ENCODE measurements at regions not wholly inside any gene's neighbourhood (a gene's known extent, or its start where the extent isn't known, plus 50 kb on each side); places are given as distances from the start of the nearest gene placed in this dataset.

DNA sequence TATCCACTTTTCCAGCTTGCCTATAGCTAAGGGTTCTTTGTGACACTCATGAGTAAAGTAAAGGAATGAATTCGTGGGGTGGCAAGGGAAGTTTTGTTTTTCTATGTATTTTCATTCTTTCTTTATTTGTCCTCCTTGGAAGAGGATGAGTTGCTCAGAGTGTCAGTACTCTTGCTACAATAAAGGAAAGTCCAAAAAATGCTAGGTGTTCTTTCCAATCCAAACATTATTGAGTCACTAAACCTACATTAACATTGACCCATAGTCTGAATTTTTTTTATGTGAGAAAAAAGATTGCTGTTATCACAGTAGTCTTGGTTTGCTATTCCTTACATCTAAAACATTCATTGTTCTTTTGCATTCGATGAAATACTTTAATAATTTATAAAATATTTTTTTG is 959.9 kb upstream of the ADGRL4 start:
- H3K4me1 Mint-ChIP-seq = no peaks in the 10 kb centered on the region
- DNase-seq (no peak), ATAC-seq (no peak)
- CTCF ChIA-PET = no interaction called here
- no peaks in the 10 kb centered on the region for H3K36me3 Mint-ChIP-seq
- no peak overlapping the region for H3K27ac Mint-ChIP-seq
- H3K27me3 Mint-ChIP-seq = no peaks in the 10 kb centered on the region
- peaks cover 7% of the 10 kb centered on the region for H3K9me3 Mint-ChIP-seq (ENCODE audit: low read depth)
- H3K4me3 Mint-ChIP-seq = no peak overlapping the region

DNA sequence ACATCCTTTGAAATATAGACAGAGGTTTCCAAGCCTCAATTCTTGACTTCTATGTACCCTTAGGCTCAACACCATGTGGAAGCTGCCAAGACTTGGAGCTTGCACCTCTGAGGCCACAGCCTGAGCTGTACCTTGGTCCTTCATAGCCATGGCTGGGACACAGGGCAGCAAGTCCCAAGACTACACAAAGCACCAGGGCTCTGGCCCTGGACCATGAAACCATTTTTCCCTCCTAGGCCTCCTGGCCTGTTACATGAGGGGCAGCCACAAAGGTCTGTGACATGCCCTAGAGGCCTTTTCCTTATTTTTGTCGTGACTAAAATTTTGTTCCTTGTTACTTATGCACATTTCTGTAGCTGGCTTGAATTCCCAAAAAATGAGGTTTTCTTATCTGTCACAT is 953.1 kb upstream of the ADGRL4 start:
- no peaks in the 10 kb centered on the region for H3K4me1 Mint-ChIP-seq

DNA sequence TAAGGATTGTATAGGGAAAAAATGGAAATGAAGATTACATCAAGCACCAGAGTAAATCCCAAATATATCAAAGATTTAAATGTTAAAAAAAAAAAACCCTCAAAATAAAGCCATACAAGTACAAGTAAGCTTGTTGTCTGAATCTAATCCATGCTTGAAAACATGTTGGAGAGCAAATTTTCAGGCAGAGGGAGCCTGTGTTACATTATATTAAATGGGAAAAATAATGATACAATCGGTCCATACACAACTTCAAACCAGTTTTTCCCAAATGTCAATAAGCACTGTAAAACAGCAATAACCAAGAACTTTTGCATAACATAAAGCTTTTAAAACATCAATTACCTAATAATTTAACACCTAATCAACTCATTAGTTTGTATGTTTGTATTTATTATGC is 949.4 kb upstream of the ADGRL4 start:
- no peak for ATAC-seq
- CTCF ChIA-PET = no interaction called here
- H3K27me3 Mint-ChIP-seq = no peaks in the 10 kb centered on the region

More for the DNA sequence above, 953.1 kb upstream of the ADGRL4 start:
- Mint-ChIP-seq H3K36me3 (no peaks in the 10 kb centered on the region), H3K4me3 (no peak overlapping the region), H3K9me3 (ENCODE audit: low read depth) (peaks cover 10% of the 10 kb centered on the region), H3K27me3 (no peaks in the 10 kb centered on the region), H3K27ac (no peak overlapping the region)
- DNase-seq = no peak
- ATAC-seq = no peak
- CTCF ChIA-PET = no interaction called here

DNA sequence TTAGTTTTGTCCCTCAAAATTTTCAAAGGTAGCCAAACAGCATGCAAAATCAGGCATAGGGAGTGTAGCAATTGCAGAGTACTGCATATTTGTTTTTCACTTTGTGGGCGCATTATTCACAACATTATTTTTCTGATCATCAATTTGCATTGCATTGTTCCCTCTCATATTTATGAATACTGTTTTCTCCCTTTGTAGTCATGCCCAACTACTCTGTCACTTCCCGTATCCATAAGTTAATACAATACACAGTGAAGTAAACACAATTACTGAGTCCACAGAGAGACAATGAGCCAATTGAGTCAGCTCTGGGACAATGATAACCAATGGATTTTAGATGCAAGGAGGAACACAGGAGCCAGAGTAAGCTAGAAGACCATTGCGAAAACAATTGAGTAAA is 944.0 kb upstream of the ADGRL4 start:
- ATAC-seq = no peak
- H3K4me1 Mint-ChIP-seq = no peaks in the 10 kb centered on the region
- no peaks in the 10 kb centered on the region for H3K27me3 Mint-ChIP-seq
- H3K9me3 Mint-ChIP-seq (ENCODE audit: low read depth) = peaks cover 8% of the 10 kb centered on the region
- no peak overlapping the region for H3K27ac Mint-ChIP-seq
- H3K36me3 Mint-ChIP-seq = no peaks in the 10 kb centered on the region
- CTCF ChIA-PET = no interaction called here
- DNase-seq = no peak
- no peak overlapping the region for H3K4me3 Mint-ChIP-seq

More for the DNA sequence above, 949.4 kb upstream of the ADGRL4 start:
- Mint-ChIP-seq H3K9me3 (ENCODE audit: low read depth) (peaks cover 14% of the 10 kb centered on the region), H3K27ac (no peak overlapping the region), H3K36me3 (no peaks in the 10 kb centered on the region), H3K4me1 (no peaks in the 10 kb centered on the region), H3K4me3 (no peak overlapping the region)
- DNase-seq = no peak

DNA sequence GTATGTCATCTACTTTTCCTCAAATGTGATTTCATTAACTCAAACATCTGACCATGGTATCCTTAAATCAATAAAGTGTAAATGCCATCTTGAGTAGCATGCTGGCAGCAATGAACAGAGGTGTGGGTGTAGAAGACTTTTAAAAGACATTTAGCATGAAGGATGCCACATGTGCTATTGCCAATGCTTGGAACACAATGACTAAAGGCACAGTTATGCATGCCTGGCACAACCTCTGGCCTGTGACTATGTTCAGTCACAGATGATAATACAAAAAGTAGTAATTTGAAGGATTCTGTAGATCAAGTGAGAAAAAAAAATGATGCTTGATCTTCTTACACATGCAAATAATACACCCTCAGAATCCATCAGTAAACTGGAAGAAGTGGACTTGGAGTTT is 938.9 kb upstream of the ADGRL4 start:
- CTCF ChIA-PET = no interaction called here
- no peak overlapping the region for H3K27ac Mint-ChIP-seq
- peaks cover 4% of the 10 kb centered on the region for H3K9me3 Mint-ChIP-seq (ENCODE audit: low read depth)
- ATAC-seq (no peak), DNase-seq (no peak)
- no peaks in the 10 kb centered on the region for H3K27me3 Mint-ChIP-seq
- no peaks in the 10 kb centered on the region for H3K4me1 Mint-ChIP-seq
- H3K36me3 Mint-ChIP-seq = no peaks in the 10 kb centered on the region
- H3K4me3 Mint-ChIP-seq = no peak overlapping the region

DNA sequence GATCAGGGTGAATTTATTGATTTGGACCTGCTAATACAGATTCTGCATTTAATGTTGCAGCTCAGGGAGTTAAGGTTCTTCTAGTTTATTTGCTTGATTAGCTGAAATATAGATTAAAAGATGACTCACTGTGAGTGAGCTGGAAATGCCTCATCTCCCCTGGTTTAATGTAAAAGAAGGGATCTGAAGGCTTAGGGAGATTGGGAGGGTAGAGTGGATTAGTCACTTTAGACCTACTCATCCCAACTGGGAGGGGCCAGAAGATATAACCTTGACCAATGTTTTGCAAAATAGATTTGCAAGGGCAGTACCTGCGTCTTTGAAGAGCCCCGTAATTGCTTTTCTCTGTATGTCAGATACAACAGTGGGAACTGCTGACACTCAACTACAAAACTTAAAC is 922.8 kb upstream of the ADGRL4 start:
- H3K9me3 Mint-ChIP-seq (ENCODE audit: low read depth) = peaks cover 5% of the 10 kb centered on the region
- no peaks in the 10 kb centered on the region for H3K27me3 Mint-ChIP-seq
- CTCF ChIA-PET = no interaction called here

DNA sequence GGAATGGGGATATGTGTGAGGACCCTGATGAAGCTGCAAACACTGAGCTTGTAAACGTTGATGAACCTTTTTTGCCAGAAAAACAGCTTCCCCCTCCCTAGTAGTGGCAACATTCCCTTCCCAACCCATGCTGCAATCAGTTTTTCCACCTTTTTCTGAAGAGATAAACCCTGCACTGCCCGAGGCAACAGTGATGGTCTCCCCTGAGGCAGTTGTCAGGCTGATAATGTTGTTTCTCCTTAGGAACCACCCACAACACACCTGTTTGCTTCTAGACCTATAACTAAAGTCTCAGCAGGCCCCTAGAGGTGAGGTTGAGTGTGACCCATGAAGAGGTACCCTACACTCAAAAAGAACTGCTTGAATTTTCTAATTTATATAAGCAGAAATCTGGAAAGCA is 922.4 kb upstream of the ADGRL4 start:
- Mint-ChIP-seq H3K4me3 (no peak overlapping the region), H3K4me1 (no peaks in the 10 kb centered on the region), H3K9me3 (ENCODE audit: low read depth) (peaks cover 5% of the 10 kb centered on the region), H3K27ac (no peak overlapping the region), H3K36me3 (no peaks in the 10 kb centered on the region), H3K27me3 (no peaks in the 10 kb centered on the region)
- CTCF ChIA-PET = no interaction called here
- ATAC-seq (no peak), DNase-seq (no peak)

More for the DNA sequence above, 922.8 kb upstream of the ADGRL4 start:
- Mint-ChIP-seq H3K4me1 (no peaks in the 10 kb centered on the region), H3K27ac (no peak overlapping the region), H3K4me3 (no peak overlapping the region), H3K36me3 (no peaks in the 10 kb centered on the region)
- ATAC-seq = no peak
- no peak for DNase-seq

DNA sequence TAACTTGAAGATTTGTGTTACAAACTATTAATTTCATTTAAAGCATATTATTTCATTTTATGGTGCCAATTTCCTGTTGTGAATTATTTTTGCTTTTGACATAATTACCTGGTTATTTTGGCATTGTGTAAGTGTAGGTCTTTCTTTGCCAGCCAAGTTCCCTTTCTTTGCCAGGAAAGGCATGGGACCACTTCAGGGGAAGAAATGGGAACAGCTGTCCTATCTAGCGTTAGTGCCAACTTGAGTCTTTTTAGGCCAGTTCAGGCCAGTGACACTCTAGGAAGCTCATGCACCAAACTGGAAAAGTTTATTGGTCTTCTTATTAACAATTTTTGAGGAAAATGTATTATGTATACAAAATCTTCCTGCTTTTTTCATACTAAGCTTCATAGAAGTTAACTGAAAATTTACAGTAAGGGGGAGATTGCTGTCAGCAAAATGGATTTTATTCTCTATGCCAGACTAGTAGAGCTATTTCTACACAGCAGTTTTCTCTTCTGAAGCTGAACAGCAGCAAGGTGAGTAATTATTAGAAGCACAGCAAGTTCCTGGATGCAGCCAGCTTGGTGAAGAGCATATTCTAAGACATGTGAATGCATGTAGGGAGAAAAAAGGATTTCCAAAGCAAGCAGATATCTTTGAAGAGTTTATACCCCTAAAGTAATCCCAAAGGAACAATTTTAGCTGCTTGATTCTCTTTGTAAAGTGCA is 914.6 kb upstream of the ADGRL4 start:
- CTCF ChIA-PET = no interaction called here
- no peaks in the 10 kb centered on the region for H3K36me3 Mint-ChIP-seq
- peaks cover 7% of the 10 kb centered on the region for H3K9me3 Mint-ChIP-seq (ENCODE audit: low read depth)
- H3K27me3 Mint-ChIP-seq = no peaks in the 10 kb centered on the region
- no peak overlapping the region for H3K27ac Mint-ChIP-seq
- H3K4me1 Mint-ChIP-seq = no peaks in the 10 kb centered on the region
- no peak overlapping the region for H3K4me3 Mint-ChIP-seq
- ATAC-seq (no peak), DNase-seq (no peak)

DNA sequence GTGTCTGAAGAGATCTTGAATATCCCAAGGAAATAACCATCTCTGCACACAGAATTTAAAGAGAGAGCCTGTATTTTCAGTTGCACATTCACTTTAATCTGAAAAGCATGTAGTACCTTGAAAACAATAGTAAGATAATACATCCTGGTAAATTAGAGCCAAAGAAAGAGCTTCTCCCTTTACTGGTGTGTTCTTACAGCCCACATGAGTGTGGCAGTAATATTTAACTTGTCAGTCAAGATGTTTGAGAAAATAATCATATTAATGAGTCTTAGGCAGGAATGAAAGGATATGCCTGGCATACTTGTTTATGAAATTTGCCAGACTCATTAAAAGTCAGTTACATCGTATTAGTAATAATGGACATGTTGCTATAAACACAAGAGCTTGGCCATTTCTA is 908.4 kb upstream of the ADGRL4 start:
- H3K36me3 Mint-ChIP-seq = no peaks in the 10 kb centered on the region

DNA sequence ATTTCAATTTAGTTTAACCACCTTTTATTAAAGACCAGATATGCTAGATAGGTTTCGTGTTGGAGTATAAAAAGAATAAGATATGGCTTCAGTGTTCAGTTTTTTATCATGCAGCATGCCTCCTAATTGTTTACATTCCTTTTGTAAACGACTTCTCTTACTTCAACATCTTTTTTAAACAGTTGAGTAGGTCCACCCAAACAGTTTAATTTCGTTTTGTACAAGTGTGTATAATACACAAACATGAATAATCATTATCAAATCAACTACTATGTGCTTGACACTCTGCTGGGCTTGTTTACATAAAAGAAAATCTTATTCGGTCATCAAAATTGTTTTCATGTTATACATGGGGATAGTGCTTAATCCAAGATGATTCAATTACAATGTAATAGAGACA is 906.3 kb upstream of the ADGRL4 start:
- CTCF ChIA-PET = no interaction called here
- ATAC-seq (no peak), DNase-seq (no peak)
- Mint-ChIP-seq H3K36me3 (no peaks in the 10 kb centered on the region), H3K4me3 (no peak overlapping the region), H3K4me1 (no peaks in the 10 kb centered on the region), H3K27me3 (no peaks in the 10 kb centered on the region), H3K27ac (no peak overlapping the region), H3K9me3 (ENCODE audit: low read depth) (peaks cover 11% of the 10 kb centered on the region)

More for the DNA sequence above, 908.4 kb upstream of the ADGRL4 start:
- no peak for DNase-seq
- Mint-ChIP-seq H3K27ac (no peak overlapping the region), H3K4me1 (no peaks in the 10 kb centered on the region), H3K9me3 (ENCODE audit: low read depth) (peaks cover 8% of the 10 kb centered on the region), H3K4me3 (no peak overlapping the region), H3K27me3 (no peaks in the 10 kb centered on the region)
- no peak for ATAC-seq
- CTCF ChIA-PET = no interaction called here

DNA sequence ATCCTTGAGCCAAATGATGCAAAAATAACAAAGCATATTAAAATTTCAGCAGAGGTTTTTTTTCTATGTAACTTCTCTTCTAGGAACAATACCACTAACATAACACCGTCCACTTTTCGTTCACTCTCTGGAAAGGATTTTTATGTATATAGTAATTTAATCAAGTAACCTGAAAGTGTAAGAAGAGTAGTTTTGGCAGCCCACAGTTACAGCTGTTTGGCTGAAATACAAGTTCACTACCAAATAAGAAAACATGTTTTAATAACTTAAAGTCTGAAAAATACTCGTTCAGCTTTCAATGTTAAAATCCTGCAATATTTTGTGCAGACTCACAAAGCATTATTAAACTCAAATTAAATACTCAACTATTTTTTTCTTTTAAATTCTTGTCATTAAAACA is 896.8 kb upstream of the ADGRL4 start:
- Mint-ChIP-seq H3K9me3 (ENCODE audit: low read depth) (peaks cover 14% of the 10 kb centered on the region), H3K36me3 (no peaks in the 10 kb centered on the region)

DNA sequence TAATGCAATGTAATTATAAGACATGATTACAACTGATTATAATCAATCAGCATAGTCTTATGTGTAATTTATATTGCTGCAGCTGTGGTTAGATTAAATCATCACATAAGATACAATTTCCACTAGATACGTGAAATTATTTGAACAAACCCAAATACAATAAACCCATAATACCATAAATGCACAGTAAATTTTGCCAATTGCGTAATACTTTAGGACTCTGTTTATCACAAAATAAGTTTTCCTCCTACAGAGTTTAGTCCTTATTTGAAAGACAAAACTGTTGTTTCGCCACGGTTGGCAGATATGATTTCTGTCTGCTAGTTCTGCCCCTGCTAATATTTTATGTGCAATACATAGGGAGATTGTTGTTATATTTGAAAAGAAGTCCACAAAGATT is 895.9 kb upstream of the ADGRL4 start:
- peaks cover 11% of the 10 kb centered on the region for H3K9me3 Mint-ChIP-seq (ENCODE audit: low read depth)
- CTCF ChIA-PET = no interaction called here
- H3K27ac Mint-ChIP-seq = no peak overlapping the region
- no peak overlapping the region for H3K4me3 Mint-ChIP-seq
- ATAC-seq = no peak
- no peak for DNase-seq
- H3K4me1 Mint-ChIP-seq = no peaks in the 10 kb centered on the region
- H3K36me3 Mint-ChIP-seq = no peaks in the 10 kb centered on the region
- H3K27me3 Mint-ChIP-seq = no peaks in the 10 kb centered on the region

More for the DNA sequence above, 896.8 kb upstream of the ADGRL4 start:
- Mint-ChIP-seq H3K27ac (no peak overlapping the region), H3K4me1 (no peaks in the 10 kb centered on the region), H3K27me3 (no peaks in the 10 kb centered on the region), H3K4me3 (no peak overlapping the region)
- no peak for DNase-seq
- CTCF ChIA-PET = no interaction called here
- no peak for ATAC-seq

DNA sequence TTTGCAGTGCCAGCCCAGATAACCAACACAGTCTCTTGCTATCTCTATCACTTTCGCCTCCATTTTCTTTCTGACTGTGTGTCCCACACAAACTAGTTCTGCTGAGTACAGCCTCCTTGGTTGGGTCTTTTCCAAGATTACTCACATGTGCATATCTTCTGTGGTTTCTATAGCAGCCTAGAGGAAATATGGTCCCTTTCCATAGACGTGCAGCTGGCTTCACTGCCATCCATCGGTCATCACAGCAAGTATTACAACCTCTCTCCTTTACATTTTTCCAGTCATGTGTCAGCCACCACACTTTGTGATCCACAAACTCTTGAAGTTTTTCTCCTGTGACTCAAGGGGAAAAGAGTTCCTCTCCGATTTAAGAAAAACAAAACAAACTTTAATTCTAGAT is 893.4 kb upstream of the ADGRL4 start:
- H3K36me3 Mint-ChIP-seq = no peaks in the 10 kb centered on the region
- H3K27me3 Mint-ChIP-seq = no peaks in the 10 kb centered on the region
- peaks cover 10% of the 10 kb centered on the region for H3K9me3 Mint-ChIP-seq (ENCODE audit: low read depth)
- ATAC-seq (no peak), DNase-seq (no peak)
- no peak overlapping the region for H3K27ac Mint-ChIP-seq
- no peak overlapping the region for H3K4me3 Mint-ChIP-seq
- CTCF ChIA-PET = no interaction called here
- no peaks in the 10 kb centered on the region for H3K4me1 Mint-ChIP-seq

DNA sequence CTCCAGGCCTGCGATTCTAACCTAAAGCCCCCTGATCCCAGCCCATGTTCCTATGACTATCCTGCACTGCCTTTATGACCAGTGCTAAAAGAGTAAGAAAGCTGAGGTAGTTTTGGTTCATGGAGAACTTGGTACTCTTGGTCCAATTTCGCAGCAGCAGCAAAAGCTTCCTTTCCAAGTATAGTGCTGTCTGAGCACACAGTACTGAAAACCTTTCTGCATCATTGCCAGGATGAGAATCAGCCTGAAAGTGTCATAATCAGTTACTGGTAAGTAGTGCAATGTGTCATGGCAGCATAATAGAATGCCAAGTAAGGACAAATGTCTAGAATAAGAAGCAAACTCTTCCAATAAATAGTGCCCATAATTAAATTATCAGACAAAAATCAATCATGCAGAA is 889.6 kb upstream of the ADGRL4 start:
- CTCF ChIA-PET = no interaction called here
- no peak overlapping the region for H3K27ac Mint-ChIP-seq
- peaks cover 17% of the 10 kb centered on the region for H3K9me3 Mint-ChIP-seq (ENCODE audit: low read depth)
- DNase-seq (no peak), ATAC-seq (no peak)
- H3K36me3 Mint-ChIP-seq = no peaks in the 10 kb centered on the region
- H3K27me3 Mint-ChIP-seq = no peaks in the 10 kb centered on the region
- no peak overlapping the region for H3K4me3 Mint-ChIP-seq
- no peaks in the 10 kb centered on the region for H3K4me1 Mint-ChIP-seq

DNA sequence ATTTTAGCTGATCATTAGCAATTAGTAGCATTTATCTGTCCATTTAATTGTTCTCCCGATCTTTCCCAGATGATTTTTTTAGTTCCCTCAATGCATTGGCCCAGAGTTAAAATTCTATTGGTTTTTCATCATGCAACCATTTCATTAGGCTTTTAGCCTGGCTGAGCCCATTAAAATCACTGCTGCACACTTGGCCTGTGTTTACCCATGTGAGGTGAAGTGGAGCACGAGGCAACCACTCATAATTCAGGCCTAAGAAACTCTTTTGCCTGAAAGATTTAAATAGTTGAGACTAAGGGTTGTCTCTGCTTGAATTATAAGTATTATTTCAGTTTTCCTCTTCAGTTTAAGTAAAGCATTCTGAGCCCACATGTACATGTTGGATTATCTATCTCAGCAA is 889.0 kb upstream of the ADGRL4 start:
- peaks cover 17% of the 10 kb centered on the region for H3K9me3 Mint-ChIP-seq (ENCODE audit: low read depth)
- H3K4me3 Mint-ChIP-seq = no peak overlapping the region
- no peak for ATAC-seq
- H3K36me3 Mint-ChIP-seq = no peaks in the 10 kb centered on the region
- CTCF ChIA-PET = no interaction called here
- no peak for DNase-seq
- no peaks in the 10 kb centered on the region for H3K4me1 Mint-ChIP-seq
- H3K27me3 Mint-ChIP-seq = no peaks in the 10 kb centered on the region
- no peak overlapping the region for H3K27ac Mint-ChIP-seq

Measured in activated CD8-positive, alpha-beta memory T cell treated with anti-CD3 and anti-CD28 coated beads, Interleukin-2, amount 10 ng/mL, durations not matched to agents 7 days and 5 days (primary cell).